Ammon's horn (tissue), 1 donor: ENCODE measurements at regions not wholly inside any gene's neighbourhood (a gene's known extent, or its start where the extent isn't known, plus 50 kb on each side); places are given as distances from the start of the nearest gene placed in this dataset.

Experiments
- DNase-seq: peaks from one replicate; pipeline ENCODE4 v3.0.0-alpha.2; 2016; ENCODE audit warnings: low spot score

DNA sequence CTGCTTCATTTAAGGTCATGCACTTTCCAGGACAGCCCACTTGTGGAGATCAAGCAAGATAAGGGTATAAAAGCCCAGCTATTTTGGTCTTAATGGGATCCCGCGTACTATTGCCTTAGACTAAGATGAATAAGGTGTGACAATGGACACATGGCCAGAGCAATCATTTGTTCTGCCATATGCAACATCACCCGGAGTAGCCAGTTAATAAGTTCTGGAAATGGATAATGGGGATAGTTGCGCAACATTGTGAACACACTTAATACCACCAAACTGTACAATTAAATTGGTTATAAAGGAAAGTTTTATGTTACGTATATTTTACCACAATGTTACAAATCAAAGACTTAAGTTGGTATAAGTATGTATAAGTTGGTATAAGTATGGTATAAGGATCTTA lies 674.5 kb downstream of the HDGFL1 start:
- DNase-seq = no peak

- no peak for DNase-seq
Observed at GRCh38 chr6:23244300-23244699, 674.9 kb downstream of the HDGFL1 start.

GRCh38 chr6:23245572-23245971 lies 676.2 kb downstream of the HDGFL1 start:
- DNase-seq = no peak

- DNase-seq = no peak
Observed at GRCh38 chr6:23246896-23247295, 677.5 kb downstream of the HDGFL1 start.

GRCh38 chr6:23250556-23250955 lies 681.2 kb downstream of the HDGFL1 start:
- no peak for DNase-seq

GRCh38 chr6:23262864-23263263 lies 693.5 kb downstream of the HDGFL1 start:
- no peak for DNase-seq

- DNase-seq = no peak
Observed at GRCh38 chr6:23265270-23265669, 695.9 kb downstream of the HDGFL1 start.

- DNase-seq = no peak
Observed at GRCh38 chr6:23266536-23266935, 697.2 kb downstream of the HDGFL1 start.

DNA sequence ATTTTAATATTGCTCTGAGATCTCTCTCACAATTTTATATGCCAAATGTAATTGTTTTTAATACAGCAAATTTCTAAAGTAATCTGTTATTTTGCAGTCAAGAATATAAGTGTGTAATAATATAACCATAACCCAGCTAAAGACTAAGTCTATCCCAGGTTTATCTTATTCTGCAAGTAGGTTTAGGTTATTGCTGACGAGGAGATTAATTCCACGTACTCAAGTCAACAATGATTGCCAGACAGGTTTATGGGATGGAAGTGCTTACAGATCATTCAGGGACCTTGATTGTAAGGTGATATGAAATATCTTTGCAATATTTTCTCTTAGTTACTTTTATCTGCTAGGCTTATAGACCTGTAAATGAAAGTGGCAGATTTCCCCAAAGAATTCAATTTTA lies 698.3 kb downstream of the HDGFL1 start:
- DNase-seq = no peak

GRCh38 chr6:23268348-23268747 lies 699.0 kb downstream of the HDGFL1 start:
- no peak for DNase-seq

DNA sequence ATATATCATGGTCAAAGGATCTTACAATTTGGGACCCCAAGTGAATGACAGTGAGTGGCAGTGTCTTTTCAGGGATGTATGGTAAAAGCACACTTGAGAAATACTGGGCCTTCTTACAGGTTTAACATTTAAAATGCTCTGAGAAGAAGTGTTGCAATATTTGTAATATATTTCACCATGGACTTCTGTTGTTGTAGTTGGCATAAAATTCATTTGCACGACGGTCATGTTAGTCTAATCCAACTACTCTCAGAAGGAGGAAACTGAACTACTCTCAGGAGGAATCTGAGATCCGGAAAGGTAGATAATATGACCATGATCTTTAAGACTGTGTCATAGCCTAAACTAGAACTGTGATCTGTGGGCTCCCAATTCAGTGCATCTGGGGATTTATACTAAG lies 700.1 kb downstream of the HDGFL1 start:
- no peak for DNase-seq

- no peak for DNase-seq
Observed at GRCh38 chr6:23272536-23272935, 703.2 kb downstream of the HDGFL1 start.

DNA sequence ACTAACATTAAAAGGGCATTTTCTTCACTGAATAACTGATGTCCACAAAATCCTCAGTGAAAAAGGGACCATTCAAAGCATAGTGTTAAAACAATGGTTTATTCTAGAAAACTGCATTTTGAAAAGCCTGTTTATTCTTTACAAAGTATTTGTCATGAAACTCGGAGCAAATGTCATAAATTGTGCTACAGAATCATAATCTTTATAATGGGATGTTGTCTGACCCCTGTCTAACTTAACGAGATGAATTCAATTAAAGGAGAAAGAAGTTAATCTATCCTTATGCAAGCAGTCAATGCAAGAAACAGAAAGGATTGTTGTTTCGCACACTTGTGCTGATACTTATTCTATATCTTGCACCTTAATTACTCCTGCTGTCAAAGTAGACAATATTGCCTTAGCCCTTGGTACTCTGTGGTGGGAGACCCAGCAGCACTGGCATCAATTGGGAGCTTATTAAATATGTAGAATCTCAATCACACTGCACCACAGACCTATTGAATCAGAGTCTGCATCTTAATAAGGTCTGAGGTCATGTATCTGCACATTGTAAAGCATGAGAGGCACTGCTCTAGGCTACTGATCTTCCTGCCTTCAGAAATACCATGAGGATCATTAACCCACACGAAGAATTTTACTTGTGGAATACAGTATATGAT lies 708.3 kb downstream of the HDGFL1 start:
- DNase-seq = peak; percentile 27

GRCh38 chr6:23278180-23278532 lies 708.8 kb downstream of the HDGFL1 start:
- DNase-seq = no peak

GRCh38 chr6:23280437-23280836 lies 711.1 kb downstream of the HDGFL1 start:
- no peak for DNase-seq

DNA sequence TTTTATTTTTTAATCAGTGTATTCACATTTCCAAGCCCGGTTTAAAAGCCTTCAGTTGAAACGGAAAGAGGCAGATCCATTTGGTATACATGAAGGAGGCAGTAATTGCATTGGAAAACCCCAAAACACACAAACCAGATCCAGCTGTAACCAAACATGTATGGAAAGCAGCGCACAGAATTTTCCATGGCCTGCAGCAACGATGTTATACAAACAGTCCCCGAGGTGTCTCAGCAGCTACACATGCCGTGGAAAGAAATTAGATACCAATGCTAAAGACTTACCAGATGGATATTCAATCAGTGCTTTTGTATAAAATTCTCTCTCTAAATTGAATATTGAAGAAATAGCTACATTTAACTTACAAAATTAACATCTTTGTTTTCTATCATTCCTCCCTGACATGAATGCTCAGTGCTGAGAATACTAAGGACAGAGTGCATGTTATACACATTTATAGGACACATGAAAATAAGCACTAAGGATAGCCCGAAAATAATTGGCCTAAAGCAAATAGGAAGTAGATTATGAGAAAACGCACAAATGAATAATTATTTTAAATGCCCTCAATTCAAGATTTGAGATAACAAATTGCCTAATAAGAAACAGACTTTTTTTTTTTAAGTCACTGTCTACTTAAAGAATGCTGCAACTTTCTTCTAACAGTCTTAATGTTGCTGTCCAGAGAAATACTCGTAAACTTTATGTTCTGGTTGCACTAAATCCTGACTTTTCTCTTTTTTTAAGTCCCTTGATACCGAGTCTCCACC lies 713.1 kb downstream of the HDGFL1 start:
- DNase-seq = no peak

DNA sequence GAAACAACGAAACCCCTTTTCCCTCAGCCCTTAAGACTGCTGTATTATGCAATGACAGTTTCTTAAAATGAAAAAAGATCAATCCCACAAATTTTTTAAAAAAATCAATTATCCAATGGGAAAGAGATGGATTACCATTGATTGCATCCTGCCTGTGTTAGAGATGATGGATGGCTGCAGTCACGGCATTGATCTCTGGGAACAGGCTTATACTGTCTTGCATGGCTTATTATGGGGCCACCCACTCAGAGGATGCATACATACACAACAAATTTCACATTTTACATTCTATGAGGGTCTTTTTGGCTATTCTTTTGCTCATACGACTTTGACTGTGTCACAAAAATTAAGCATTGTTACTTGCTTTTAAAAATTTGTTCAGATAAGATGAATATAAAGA lies 724.3 kb downstream of the HDGFL1 start:
- no peak for DNase-seq

GRCh38 chr6:23301556-23301955 lies 732.2 kb downstream of the HDGFL1 start:
- DNase-seq = no peak

DNA sequence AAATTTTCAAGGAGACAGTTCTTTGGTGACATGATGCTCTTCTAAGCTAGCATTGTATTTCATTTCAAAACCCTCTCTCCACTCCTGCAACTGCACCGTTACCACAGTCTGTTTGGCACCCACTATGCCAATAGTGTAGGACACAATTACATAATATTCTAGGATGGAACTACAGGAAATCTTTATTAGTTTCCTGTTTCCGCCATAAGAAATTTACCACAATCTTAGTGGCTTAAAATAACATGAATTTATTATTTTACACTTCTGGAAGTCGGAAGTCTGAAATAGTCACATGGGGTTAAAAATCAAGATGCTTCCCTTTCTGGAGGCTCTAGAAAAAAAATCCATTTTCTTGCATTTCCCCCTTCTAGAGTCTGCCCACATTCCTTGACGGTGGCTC lies 733.1 kb downstream of the HDGFL1 start:
- no peak for DNase-seq

- no peak for DNase-seq
Observed at GRCh38 chr6:23305325-23305943, 736.1 kb downstream of the HDGFL1 start.

- no peak for DNase-seq
Observed at GRCh38 chr6:23306251-23306950, 737.0 kb downstream of the HDGFL1 start.

DNA sequence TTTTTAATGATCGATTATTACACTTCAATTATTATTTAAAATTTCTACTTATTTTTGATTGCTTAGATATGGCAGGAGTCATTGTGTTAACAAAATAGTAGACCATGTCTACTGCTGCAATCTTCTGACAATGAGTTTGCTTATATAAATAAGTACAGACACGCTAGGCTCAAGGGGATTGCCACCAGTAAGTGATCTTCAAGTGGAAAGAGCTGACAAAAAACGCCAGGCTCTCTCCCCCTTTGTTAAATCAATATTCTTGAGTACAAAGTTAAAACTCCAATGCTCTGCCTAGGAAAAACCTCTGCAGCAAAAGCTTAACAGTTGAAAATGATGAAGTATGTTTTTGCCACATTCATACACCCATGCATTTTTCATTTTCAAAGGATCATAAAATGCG lies 738.1 kb downstream of the HDGFL1 start:
- DNase-seq = no peak

DNA sequence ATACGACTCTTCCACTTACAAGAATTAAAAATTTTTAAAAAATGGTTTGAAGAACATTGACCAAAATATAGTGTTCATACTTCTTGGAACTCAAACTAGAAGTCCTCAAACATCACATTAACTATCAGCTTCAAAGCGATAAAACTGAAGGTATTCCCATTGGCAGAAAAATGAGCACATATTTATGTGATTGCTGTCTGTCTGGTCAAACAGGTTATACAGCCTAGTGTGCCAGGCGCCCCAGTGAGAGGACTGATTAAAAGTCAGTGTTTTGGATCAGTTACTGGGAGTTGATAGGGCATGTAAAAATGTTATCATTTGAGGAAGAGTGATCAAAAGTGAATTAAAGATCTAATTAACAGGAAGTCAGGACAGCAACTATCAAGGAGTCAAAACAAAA lies 738.8 kb downstream of the HDGFL1 start:
- DNase-seq = no peak
